Stomach (tissue), 4 donors: ENCODE measurements at regions not wholly inside any gene's neighbourhood (a gene's known extent, or its start where the extent isn't known, plus 50 kb on each side); places are given as distances from the start of the nearest gene placed in this dataset.

Source experiments
- CTCF ChIP-seq, 7 experiments: fragments of 450-650 bp in 4 of 7; fragments of 200-600 bp in 3 of 7; sonication (generic) in 3 of 7; IDR thresholded peaks; one replicate each; pipeline ENCODE4 v1.5.1; 2016 to 2019; ENCODE audit warnings: antibody characterized with exemption in 7 of 7, control low read depth in 2 of 7, mild to moderate bottlenecking in 1 of 7
- EP300 ChIP-seq: sonication (generic); formaldehyde crosslinking; IDR thresholded peaks from one replicate; pipeline ENCODE4 v1.6.1; 2017; ENCODE audit warnings: antibody characterized with exemption

- TF ChIP-seq CTCF (IDR thresholded peaks at IDR 0.05) (no peak), EP300 (no peak)
Measured at GRCh38 chr3:150064971-150065370, 94.3 kb upstream of the PFN2 start.
